GM18909 (cell line): ENCODE measurements at regions not wholly inside any gene's neighbourhood (a gene's known extent, or its start where the extent isn't known, plus 50 kb on each side); places are given as distances from the start of the nearest gene placed in this dataset.
"Not testable (repeated sequence)": the region's sequence is repeated elsewhere in the genome, so short reads cannot be mapped to it uniquely, and the experiment has no call there.

Source experiments
- ATAC-seq: cut with Tn5 transposase; IDR thresholded peaks from one replicate; pipeline ENCODE4 v1.9.1; 2021; ENCODE audit warnings: mild to moderate bottlenecking; ENCODE audit not compliant: unreplicated experiment, poor library complexity

DNA sequence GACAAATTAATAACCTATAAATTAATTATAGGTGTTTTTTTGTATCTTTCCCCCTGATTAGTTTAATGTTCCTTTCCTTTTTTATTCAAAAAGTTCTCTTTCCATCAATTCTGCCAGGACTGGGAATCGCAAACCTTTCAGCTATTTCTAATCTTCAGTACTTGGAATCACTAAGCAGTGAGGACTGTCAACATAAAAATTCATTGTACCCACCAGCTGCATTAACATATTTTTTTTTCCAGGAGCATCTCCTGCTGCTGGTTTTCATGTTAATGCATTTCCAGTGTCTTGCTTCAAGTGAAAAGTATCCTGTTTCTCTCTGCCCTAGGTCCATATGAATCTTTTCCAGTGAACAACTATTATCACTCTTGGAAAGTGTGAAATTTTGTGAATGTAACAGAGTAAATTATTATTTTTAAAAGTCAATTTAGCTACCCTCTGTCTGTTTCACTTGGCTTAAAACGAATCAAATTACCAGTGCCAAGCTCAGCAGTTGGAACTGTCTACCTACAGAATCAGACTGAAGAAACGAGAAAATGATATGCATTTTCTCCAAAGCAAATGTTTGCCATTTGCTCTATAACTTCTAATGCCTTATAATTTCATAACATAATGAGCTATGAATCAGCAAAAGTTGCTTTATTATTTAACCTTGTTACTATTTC lies 804.4 kb downstream of the EPHA4 start:
- no peak for ATAC-seq

DNA sequence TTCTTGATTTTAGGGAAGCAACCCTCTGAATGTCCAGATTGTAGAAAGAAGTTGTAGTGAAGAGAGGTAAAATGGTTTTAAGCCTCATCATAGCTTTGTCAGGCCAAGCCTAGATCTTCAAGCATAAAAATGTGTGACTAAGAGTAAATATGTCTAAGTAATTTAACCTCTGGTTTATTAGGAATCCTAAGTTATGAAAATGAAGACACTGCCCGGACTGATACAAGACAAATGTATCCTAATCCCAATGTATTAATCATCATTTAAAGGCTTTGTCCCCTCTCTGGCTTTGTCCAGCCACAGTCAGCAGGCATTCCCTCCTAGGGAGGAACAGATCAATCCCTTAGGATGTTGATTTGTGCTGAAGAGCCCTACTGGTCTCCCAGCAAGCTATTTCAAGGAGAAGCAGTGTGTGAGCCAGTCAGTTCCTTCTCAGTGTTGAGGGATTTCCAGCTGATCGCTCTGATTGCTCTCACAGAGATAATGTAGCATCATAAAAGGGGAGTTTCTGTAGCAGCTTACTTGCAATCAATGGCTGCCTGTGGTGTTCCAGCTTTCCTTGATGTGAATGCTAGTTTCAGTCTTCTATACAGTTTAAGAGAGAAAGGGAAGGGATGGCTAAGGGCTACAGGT lies 796.1 kb downstream of the EPHA4 start:
- no peak for ATAC-seq

DNA sequence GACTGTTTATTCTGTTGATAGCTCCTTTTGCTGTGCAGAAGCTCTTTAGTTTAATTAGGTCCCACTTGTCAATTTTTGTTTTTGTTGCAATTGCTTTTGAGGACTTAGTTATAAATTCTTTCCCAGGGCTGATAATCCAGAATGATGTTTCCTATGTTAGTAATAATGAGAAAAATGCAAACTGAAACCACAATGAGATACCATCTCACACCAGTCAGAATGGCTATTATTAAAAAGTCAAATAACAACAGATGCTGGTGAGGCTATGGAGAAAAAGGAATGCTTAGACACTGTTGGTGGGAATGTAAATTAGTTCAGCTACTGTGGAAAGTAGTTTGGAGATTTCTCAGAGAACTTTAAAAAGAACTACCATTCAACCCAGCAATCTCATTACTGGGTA lies 793.0 kb downstream of the EPHA4 start:
- not testable (repeated sequence) for ATAC-seq

DNA sequence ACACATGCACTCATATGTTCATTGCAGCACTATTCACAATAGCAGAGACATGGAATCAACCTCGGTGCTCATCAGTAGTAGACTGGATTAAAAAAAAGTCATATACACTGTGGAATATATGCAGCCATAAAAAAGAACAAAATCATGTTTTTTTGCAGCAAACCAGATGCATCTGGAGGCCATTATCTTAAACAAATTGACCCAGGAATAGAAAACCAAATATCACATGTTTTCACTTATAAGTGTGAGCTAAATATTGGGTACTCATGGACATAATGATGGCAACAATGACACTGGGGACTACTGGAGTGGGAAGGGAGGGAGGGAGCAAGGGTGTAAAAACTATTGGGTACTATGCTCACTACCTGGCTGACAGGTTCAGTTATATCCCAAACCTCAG lies 792.6 kb downstream of the EPHA4 start:
- ATAC-seq: no peak

DNA sequence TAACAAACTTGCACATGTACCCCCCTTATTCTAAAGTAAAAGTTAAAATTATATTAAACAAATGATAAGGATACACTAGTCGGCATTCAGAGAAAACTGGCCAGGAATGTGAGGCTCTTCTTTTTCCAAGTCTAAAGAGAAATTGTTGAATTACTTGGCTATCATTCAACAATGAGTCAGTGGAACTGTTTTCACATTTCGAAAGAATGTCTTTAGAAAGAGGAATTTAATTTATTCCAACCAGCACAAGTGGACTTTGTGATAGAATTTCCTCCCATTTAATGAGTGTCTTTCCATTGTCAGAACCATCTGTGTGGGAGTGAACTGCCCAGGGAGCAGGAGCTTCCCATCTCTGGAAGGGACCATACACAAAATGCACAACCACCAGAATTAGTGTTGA lies 792.2 kb downstream of the EPHA4 start:
- no peak for ATAC-seq

DNA sequence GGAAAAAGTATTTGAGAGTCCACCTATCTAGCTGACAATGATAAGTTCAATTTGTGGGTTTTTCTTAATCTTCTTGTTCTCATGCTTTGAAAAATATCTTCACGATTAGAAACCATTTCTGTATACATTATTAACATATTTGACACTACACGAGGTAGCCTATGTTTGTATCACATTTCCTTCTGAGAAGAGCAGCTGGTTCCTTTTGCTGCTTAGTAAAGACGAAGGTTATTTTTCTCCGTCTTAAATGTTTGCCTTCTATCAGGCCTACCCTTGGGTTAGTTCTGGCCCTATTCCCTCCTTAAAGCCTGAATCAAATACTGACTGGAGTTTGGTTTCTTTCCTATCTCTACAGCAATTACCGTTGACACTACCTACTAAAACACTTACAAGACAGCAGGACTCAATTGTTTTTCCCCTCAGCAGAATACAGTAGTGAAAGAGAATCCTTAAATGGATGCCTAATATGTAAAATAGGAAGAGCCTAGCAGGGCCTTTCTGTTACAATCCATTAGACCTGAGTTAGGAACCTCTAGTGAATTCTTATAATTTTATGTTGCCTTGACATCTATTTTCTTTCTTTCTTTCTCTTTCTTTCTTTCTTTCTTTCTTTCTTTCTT lies 790.4 kb downstream of the EPHA4 start:
- no peak for ATAC-seq

DNA sequence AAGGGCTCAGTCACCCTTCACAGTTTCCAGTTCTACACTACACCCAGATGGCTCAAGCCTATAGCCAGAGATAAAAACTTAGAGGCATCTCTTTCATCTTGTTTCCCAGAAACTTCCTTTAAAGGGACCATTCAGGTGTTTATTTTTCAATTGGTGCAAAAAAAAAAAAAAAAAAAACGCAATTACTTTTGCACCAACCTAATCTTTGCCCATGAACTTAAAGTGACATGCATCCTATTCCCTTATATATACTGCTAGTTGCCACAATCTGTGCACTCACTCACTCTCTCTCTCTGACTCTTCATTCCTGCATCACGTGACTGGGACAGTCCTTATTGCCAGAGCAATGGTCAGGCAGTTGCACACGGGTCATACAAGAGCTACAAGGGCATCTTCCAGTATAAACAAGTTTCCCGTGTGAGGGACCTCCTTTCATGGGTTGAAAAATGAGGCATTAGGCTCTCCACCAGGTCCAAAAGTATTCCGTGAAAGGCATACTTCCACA lies 789.4 kb downstream of the EPHA4 start:
- no peak for ATAC-seq

DNA sequence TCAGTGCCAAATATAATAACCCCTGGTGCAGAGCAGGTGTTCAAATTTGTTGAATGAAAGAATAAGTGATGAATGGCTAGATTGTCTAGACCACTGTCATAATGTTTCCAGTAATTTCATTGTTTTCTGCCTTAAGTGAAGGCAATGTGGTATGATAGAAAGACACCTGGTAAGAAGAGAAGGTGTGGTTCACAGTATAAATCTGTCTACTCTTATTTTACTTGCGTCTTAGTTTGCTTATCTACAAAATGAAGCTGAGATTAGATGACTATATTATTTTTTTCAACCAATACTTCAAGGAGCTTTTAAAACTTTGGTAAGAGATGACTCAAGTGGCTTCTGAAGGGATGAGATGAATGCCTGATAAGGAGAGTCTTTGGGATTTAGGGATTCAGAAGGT lies 788.4 kb downstream of the EPHA4 start:
- no peak for ATAC-seq

DNA sequence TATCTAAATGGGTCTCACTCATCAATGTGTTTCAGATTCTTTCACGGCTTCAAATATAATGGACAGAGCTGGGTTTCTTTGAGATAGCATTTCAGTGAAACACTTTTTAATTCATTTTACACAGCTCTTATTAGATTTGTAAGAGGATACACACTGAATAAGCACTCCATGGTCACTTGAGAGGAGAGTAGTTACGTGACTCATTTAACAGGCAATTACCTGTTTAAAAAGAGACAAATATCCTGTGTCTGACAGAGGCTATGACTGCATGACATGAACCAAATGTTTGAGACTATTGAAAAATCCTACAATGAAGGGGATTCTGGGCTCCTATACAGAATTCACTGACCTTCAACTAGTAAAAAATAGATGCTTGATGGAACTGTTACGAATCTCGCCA lies 786.9 kb downstream of the EPHA4 start:
- no peak for ATAC-seq

DNA sequence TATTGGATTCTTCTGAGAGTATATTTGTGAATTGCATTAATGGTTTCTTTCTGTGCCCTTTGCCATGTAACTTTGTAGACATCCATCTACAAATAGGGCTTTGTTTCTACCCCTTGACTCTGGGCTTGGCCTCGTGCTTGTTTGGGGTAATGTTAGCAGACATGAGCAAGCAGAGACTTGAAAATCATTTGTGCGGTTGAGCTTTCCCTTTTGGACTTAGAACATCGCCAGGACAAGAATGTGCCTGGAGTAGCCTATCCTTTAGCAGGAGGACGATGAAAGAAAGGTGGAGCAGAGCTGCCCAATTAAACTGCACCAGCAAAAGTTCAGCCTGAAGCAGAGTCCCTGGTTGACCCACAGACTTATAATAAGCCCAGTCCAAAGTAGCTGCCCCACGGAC lies 785.9 kb downstream of the EPHA4 start:
- no peak for ATAC-seq

DNA sequence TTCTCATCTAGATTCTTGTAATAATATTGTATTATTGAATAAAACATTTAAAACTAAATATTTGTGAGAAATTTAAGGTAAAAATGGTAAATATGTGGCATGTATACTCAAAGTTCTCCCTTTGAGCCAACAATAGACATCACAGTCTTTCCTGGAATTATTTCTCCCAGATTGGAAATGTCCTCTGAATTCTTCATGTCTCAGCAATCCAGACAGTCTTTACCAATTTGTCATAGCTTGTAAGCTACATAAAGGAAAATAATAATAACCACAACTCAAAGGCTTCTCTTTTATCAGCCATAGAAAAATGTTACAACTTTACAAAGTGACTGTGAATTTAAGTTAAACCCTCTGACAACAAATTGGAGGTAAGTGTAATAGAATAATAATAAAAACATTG lies 784.9 kb downstream of the EPHA4 start:
- no peak for ATAC-seq

DNA sequence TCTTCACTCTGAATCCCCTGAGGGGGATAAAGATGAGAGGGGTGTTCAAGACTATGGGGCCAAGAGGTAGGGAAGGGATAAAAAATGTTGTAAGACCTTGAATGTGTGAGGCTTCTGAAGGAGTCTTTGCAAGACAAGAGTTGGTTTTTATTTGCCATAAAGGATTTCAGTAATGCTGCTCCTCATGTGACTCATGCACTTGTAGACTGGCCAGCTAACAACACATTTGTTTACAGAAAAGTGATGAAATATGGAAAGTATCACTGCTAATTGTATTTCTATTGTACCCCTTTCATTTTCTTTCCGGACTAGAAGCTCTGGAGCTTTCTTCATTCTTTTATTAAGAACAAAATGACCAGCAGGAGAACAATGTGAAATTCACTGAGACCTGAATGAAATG lies 782.1 kb downstream of the EPHA4 start:
- no peak for ATAC-seq

DNA sequence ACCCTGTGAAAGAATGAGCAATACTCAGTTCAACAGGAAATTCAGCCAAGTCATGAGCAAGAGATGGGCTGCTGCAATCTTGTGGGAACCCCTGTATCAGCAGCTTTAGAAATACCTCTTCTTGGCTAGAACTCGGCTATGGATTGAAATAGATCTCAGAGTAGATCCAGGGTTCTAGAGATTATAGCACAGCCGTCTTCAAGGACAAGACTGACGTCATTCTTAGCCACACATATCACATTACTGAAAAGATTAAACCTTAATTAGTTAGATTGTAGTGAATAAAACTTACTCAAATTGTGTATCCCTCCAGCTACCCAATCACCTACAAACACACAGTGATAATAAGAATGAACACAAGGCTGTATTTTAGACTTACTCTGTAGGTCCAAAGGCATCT lies 776.4 kb downstream of the EPHA4 start:
- no peak for ATAC-seq

DNA sequence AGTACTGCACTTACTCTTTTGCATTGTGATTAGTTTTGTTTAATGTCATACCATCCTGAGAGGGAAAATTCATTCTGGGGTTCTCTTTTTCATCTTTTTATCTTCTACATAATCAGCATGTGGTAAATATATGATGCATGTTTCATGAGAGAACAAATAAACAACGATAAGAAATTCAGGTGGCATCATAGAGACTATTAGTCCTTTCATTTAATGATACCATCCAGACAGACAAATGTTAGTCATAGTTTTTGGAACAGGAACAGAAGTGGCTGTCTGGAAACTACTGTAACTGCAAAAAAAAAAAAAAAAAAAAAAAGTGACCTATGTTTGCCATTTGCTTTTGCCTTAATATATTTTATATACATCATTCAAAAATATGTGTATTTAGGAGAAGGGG lies 761.0 kb downstream of the EPHA4 start:
- no peak for ATAC-seq

DNA sequence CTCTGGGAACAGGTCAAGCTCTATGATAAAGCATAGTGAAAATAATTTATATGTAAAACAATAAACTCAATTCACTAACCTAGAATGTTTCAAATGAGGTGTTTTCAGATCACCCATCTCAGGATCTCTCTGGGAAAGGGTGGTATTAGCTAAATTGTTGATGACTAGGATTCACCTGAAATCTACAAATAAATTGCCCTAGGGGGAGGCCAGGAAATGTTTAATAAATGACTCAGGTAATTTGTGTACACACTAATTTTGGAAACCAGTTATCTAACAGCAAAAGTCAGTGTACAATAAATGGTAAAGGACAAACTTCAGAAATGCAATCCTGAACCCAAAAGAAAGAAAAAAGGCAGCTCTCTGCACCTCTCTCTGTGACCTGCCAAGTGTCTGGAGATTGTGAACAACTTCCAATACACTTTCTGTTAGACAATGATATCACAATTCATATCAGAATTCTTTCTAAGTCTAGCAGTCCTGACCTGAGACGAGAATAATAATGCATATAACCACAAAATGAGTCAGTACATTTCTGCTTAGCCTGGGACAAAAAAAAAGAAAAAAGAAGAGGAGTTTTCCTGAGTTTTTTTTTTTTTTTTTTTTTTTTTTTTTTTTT lies 760.0 kb downstream of the EPHA4 start:
- no peak for ATAC-seq

DNA sequence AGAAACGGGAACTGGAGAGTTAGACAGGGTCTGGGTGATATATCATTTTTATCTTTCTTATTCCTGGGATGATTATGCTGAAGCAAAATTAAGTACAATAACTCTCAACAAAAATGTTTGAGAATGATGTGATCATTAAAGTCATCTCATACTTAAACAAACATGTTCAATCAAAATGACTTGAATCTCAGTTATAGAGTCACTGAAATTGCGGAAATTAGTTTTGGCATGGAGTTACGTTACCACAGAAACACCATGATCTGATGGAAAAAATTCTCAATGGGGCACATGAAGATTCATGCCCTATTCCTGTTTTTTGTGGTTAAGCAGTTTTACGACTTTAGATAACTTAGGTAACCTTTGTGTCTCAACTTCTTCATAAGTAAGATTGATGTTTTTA lies 757.7 kb downstream of the EPHA4 start:
- no peak for ATAC-seq

DNA sequence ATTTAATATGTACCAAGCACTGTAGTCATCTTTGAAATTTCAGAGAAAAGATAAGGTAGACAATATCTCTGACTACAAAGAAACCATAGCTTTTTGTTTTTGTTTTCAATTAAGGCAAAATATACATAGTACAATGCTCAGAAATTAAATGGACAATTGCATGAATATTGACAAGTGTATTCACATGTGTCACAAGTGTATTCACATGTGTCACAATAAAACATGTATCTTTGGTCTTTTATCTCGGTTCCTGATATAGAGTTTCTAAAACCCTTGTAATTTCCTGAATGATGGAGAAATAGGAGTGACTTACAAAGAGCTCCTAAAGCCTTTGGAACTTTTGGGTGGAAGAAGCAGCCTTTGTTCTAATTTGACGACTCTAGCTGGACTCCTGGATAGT lies 756.4 kb downstream of the EPHA4 start:
- no peak for ATAC-seq

DNA sequence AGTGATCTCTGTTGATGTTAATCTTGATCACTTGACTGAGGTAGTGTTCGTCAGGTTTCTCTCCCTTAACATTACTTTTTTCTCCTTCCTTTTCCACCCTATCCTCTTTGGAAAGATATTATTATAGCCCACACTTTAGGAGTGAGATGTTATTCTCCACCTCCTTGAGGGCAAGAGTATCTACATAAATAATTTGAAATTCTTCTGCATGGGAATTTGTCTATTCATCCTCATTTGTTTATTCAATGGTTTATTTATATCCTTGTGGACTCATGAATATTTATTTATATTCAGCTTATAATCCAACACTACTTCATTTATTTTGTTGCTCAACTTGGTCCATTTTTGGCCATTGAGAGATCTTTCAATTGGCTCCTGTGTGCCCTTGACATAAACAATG lies 750.4 kb downstream of the EPHA4 start:
- ATAC-seq: no peak

DNA sequence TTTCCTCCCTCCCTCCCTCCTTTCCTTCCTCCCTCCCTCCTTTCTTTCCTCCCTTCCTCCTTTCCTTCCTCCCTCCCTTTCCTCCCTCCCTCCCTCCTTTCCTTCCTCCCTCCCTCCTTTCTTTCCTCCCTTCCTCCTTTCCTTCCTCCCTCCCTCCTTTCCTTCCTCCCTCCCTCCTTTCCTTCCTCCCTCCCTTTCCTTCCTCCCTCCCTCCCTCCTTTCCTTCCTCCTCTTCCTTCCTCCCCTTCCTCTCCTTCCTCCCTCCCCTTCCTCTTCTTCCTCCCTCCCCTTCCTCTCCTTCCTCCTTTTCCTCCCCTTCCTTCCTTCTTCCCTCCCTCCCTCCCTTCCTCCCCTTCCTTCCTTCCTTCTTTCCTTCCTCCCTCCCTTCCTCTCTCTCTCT lies 748.5 kb downstream of the EPHA4 start:
- not testable (repeated sequence) for ATAC-seq

DNA sequence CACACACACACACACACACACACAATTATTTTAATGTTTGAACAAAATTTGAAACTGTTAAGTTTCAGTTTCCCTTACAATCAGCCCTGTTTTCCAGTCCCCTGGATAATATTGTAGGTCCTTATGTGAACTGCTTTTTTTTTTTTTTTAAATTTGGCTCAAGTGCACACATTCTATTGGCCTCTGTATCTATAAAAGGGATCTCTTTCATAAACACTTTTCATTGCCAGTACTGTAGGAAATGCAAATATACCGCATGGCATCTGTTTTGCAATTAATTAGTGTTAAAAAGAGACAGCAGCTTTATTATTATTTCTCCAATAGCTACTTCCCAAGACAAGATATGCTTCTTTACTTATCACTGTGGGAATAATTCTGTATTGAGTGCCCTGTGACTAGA lies 738.7 kb downstream of the EPHA4 start:
- ATAC-seq: no peak

DNA sequence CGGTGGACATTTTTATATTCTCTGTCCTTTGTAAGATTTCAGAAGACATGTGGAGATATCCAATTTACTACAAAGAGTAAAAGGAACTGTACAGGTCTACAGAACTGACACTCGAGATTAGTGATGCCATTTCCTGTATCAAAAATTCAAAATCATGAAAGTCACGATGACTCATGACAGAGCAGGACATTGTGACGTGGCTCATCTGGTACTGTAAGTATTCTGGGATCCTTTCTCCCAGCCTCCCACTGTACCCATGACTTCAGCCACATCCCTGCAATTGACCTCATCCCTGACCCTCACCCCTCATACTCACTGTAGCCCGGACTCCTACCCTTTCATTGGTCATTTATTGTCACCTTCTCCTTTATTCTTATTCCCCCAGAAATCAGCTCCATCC lies 736.5 kb downstream of the EPHA4 start:
- ATAC-seq: no peak
